Prostate gland (tissue), 2 donors: ENCODE measurements at regions not wholly inside any gene's neighbourhood (a gene's known extent, or its start where the extent isn't known, plus 50 kb on each side); places are given as distances from the start of the nearest gene placed in this dataset.

ENCODE experiments used
- DNase-seq: peaks from one replicate; pipeline ENCODE4 v3.0.0-alpha.2; 2019; ENCODE audit warnings: low spot score
- H3K27ac ChIP-seq, 2 donors: fragments of 200-600 bp; sonication (generic); 2 replicates each; pipeline ENCODE4 v1.5.1; 2017 to 2019
- H3K27me3 ChIP-seq: fragments of 200-600 bp; sonication (generic); replicated peaks from 2 replicates; pipeline ENCODE4 v1.5.1; 2019; ENCODE audit not compliant: insufficient read depth
- H3K36me3 ChIP-seq, 2 donors: fragments of 200-600 bp; sonication (generic); 1 replicate in 1 of 2; 2 replicates in 1 of 2; pipeline versions ENCODE4 v1.5.1 to v1.8.1; 2017 to 2019
- H3K4me1 ChIP-seq: fragments of 200-600 bp; sonication (generic); replicated peaks from 2 replicates; pipeline ENCODE4 v1.5.1; 2019
- H3K4me3 ChIP-seq, 2 donors: fragments of 200-600 bp; sonication (generic); 2 replicates each; pipeline ENCODE4 v1.5.1; 2017 to 2019
- H3K9me3 ChIP-seq: fragments of 200-600 bp; sonication (generic); 2 replicates; pipeline ENCODE4 v1.5.1; 2017
- CTCF ChIP-seq, 4 experiments: fragments of 200-600 bp in 2 of 4; fragments of 450-650 bp in 2 of 4; sonication (generic) in 2 of 4; IDR thresholded peaks; 1 replicate in 3 of 4; 2 replicates in 1 of 4; pipeline ENCODE4 v1.5.1; 2016 to 2019; ENCODE audit warnings: antibody characterized with exemption in 4 of 4, mild to moderate bottlenecking in 2 of 4, moderate library complexity in 2 of 4
- POLR2A ChIP-seq: fragments of 450-650 bp; IDR thresholded peaks from one replicate; pipeline ENCODE4 v1.6.1; 2016; ENCODE audit warnings: antibody characterized with exemption, mild to moderate bottlenecking
- POLR2AphosphoS5 ChIP-seq: sonication (generic); formaldehyde crosslinking; IDR thresholded peaks from one replicate; pipeline ENCODE4 v1.6.1; 2017; ENCODE audit warnings: antibody characterized with exemption
- WGBS: methylation state at CpG from one replicate; pipeline ENCODE4 v1.1.5; 2018; 5-methylcytosine and 5-hydroxymethylcytosine counted together
- intact Hi-C: fragments of 100-400 bp; cut with DNase I; formaldehyde crosslinking; loops from one replicate; pipeline ENCODE4 v1.14.2; 2022

GRCh38 chr18:78765637-78766281 is 213.9 kb upstream of the SALL3 start:
- H3K27me3 ChIP-seq, result no peaks in the 10 kb centered on the region
- no peaks in the 10 kb centered on the region for H3K9me3 ChIP-seq
- H3K4me1 ChIP-seq, result no peaks in the 10 kb centered on the region
- no peak overlapping the region for H3K4me3 ChIP-seq
- H3K36me3 ChIP-seq, result no peaks in the 10 kb centered on the region
- H3K27ac ChIP-seq, result no peak overlapping the region
- intact Hi-C loops, result no loop called here
- TF ChIP-seq POLR2AphosphoS5 (no peak), POLR2A (no peak), CTCF (IDR thresholded peaks at IDR 0.05) (no peak)
- 92% methylated on average over 23 of the region's 23 CpGs for WGBS
- no peak for DNase-seq

GRCh38 chr18:78766651-78767533 is 212.7 kb upstream of the SALL3 start:
- no peak for DNase-seq
- H3K27ac ChIP-seq, result no peak overlapping the region
- intact Hi-C loops, result no loop called here

GRCh38 chr18:78767648-78768071 is 212.0 kb upstream of the SALL3 start:
- no peak for TF ChIP-seq POLR2A
- TF ChIP-seq POLR2AphosphoS5, result no peak
- no peak for TF ChIP-seq CTCF (IDR thresholded peaks at IDR 0.05)
- Histone ChIP-seq H3K9me3 (no peaks in the 10 kb centered on the region), H3K4me1 (no peaks in the 10 kb centered on the region), H3K27me3 (no peaks in the 10 kb centered on the region), H3K27ac (no peak overlapping the region), H3K4me3 (no peak overlapping the region), H3K36me3 (no peaks in the 10 kb centered on the region)
- 94% methylated on average over 14 of the region's 14 CpGs for WGBS
- intact Hi-C loops, result no loop called here
- DNase-seq, result no peak

More at GRCh38 chr18:78766651-78767533, 212.7 kb upstream of the SALL3 start:
- Histone ChIP-seq H3K4me3 (no peak overlapping the region), H3K27me3 (no peaks in the 10 kb centered on the region), H3K9me3 (no peaks in the 10 kb centered on the region), H3K36me3 (no peaks in the 10 kb centered on the region), H3K4me1 (no peaks in the 10 kb centered on the region)
- WGBS, result 88% methylated on average over 31 of the region's 31 CpGs
- no peak for TF ChIP-seq CTCF (IDR thresholded peaks at IDR 0.05)
- TF ChIP-seq POLR2AphosphoS5, result no peak
- no peak for TF ChIP-seq POLR2A

- no peak for TF ChIP-seq POLR2AphosphoS5
- TF ChIP-seq CTCF (IDR thresholded peaks at IDR 0.05), result no peak
- no peak for TF ChIP-seq POLR2A
- Histone ChIP-seq H3K27ac (no peak overlapping the region), H3K9me3 (no peaks in the 10 kb centered on the region), H3K36me3 (no peaks in the 10 kb centered on the region), H3K4me1 (no peaks in the 10 kb centered on the region), H3K4me3 (no peak overlapping the region), H3K27me3 (no peaks in the 10 kb centered on the region)
- intact Hi-C loops, result no loop called here
- DNase-seq, result no peak
- WGBS, result 88% methylated on average over 13 of the region's 13 CpGs
Measured at GRCh38 chr18:78768221-78768620, 211.4 kb upstream of the SALL3 start.
